Prostate gland (tissue), 2 donors: ENCODE measurements at regions not wholly inside any gene's neighbourhood (a gene's known extent, or its start where the extent isn't known, plus 50 kb on each side); places are given as distances from the start of the nearest gene placed in this dataset.

Source experiments
- DNase-seq: peaks from one replicate; pipeline ENCODE4 v3.0.0-alpha.2; 2019; ENCODE audit warnings: low spot score
- H3K27ac ChIP-seq, 2 donors: fragments of 200-600 bp; sonication (generic); 2 replicates each; pipeline ENCODE4 v1.5.1; 2017 to 2019
- H3K27me3 ChIP-seq: fragments of 200-600 bp; sonication (generic); replicated peaks from 2 replicates; pipeline ENCODE4 v1.5.1; 2019; ENCODE audit not compliant: insufficient read depth
- H3K36me3 ChIP-seq, 2 donors: fragments of 200-600 bp; sonication (generic); 1 replicate in 1 of 2; 2 replicates in 1 of 2; pipeline versions ENCODE4 v1.5.1 to v1.8.1; 2017 to 2019
- H3K4me1 ChIP-seq: fragments of 200-600 bp; sonication (generic); replicated peaks from 2 replicates; pipeline ENCODE4 v1.5.1; 2019
- H3K4me3 ChIP-seq, 2 donors: fragments of 200-600 bp; sonication (generic); 2 replicates each; pipeline ENCODE4 v1.5.1; 2017 to 2019
- H3K9me3 ChIP-seq: fragments of 200-600 bp; sonication (generic); 2 replicates; pipeline ENCODE4 v1.5.1; 2017
- POLR2A ChIP-seq: fragments of 450-650 bp; IDR thresholded peaks from one replicate; pipeline ENCODE4 v1.6.1; 2016; ENCODE audit warnings: antibody characterized with exemption, mild to moderate bottlenecking
- POLR2AphosphoS5 ChIP-seq: sonication (generic); formaldehyde crosslinking; IDR thresholded peaks from one replicate; pipeline ENCODE4 v1.6.1; 2017; ENCODE audit warnings: antibody characterized with exemption
- WGBS: methylation state at CpG from one replicate; pipeline ENCODE4 v1.1.5; 2018; 5-methylcytosine and 5-hydroxymethylcytosine counted together
- intact Hi-C: fragments of 100-400 bp; cut with DNase I; formaldehyde crosslinking; loops from one replicate; pipeline ENCODE4 v1.14.2; 2022
- TF ChIP-seq, protein P1 (sequence below), 4 experiments: fragments of 200-600 bp in 2 of 4; fragments of 450-650 bp in 2 of 4; sonication (generic) in 2 of 4; IDR thresholded peaks; 1 replicate in 3 of 4; 2 replicates in 1 of 4; pipeline ENCODE4 v1.5.1; 2016 to 2019; ENCODE audit warnings: antibody characterized with exemption in 4 of 4, mild to moderate bottlenecking in 2 of 4, moderate library complexity in 2 of 4

DNA sequence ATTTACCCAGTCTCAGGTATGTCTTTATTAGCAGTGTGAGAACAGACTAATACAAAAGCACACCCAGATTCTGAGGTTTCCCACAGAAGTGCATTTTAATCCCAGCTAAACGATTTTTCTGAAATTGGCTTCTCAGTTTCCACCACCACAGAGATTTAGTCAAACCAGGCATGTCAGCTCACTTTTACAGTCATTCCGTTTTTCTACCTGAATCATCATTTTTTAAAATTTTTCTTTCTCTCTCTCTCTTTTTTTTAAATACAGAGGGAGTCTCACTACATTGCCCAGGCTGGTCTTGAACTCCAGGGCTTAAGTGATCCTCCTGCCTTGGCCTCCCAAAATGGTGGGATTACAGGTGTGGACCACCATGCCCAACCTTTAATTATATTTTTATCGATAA is 389.1 kb downstream of the HAPSTR1 start:
- DNase-seq, result no peak
- Histone ChIP-seq H3K27ac (no peak overlapping the region), H3K4me3 (no peak overlapping the region), H3K36me3 (no peaks in the 10 kb centered on the region), H3K4me1 (no peaks in the 10 kb centered on the region), H3K9me3 (no peaks in the 10 kb centered on the region), H3K27me3 (no peaks in the 10 kb centered on the region)
- WGBS, result 88% methylated on average over 3 of the region's 3 CpGs
- intact Hi-C loops, result no loop called here
- TF ChIP-seq, protein P1, sequence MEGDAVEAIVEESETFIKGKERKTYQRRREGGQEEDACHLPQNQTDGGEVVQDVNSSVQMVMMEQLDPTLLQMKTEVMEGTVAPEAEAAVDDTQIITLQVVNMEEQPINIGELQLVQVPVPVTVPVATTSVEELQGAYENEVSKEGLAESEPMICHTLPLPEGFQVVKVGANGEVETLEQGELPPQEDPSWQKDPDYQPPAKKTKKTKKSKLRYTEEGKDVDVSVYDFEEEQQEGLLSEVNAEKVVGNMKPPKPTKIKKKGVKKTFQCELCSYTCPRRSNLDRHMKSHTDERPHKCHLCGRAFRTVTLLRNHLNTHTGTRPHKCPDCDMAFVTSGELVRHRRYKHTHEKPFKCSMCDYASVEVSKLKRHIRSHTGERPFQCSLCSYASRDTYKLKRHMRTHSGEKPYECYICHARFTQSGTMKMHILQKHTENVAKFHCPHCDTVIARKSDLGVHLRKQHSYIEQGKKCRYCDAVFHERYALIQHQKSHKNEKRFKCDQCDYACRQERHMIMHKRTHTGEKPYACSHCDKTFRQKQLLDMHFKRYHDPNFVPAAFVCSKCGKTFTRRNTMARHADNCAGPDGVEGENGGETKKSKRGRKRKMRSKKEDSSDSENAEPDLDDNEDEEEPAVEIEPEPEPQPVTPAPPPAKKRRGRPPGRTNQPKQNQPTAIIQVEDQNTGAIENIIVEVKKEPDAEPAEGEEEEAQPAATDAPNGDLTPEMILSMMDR (IDR thresholded peaks at IDR 0.05), result no peak
- TF ChIP-seq POLR2A (no peak), POLR2AphosphoS5 (no peak)

DNA sequence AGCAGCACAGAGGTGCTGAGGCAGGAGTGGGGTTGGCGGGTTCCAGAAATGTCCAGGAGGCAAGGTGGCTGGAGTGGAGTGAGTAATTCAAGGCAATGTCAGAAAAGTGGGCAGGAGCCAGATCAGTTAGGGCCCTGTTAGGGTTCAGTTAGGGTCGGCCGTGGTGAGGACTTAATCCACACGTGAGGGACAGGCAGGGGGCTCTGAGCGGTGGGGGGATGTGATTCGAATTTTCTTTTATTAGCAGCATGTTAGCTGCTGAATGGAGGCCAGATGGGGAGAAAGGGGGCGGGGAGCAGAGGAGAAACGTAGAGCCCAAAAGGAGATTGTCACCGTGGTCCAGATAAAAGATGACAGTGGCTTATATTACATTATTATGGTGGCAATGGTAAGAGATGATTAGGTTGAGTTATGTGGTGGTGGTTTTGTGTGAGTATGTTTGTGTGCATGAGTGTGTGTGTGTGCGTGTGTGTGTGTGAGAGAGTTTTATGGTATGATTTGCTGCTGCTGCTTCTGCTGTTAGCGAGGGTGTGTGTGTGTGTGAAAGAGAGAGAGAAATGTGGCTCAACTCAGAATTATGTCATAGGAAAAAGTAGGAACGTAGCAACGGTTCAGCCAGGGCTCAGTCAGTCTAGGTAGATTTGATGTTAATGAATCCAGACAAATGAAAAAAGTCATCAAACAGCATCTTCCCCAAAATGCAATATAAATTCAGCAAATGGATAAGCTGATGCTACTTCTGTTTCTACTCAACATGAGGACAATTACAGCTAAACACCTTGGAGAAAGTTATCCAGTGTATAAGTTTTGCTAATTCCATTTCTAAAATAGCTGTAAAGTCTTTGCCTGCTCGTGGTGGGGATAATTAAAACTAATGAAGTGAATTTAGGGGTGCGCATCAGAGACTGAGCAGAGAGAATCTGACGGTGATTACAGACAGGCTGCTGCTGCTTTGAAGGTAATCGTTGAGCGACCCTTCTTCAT is 390.6 kb downstream of the HAPSTR1 start:
- H3K4me3 ChIP-seq, result no peak overlapping the region

DNA sequence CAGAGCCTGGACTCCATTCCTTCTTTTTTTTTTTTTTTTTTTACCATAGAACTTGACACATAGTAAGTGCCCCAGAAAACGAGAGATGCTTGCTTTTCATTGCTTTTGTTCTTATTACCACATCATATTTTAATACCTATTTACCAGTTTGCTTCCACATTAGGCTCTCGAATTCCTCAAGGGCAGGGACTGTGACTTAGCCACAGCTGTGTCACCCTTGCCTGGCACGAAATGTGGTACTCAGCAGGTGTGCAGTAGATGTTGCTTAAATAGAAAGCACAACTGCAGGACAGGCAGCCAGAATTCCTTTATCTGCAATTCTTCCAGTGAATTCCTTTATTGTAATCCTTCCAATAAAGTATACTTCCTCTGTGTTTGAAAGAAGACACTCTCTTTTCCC is 393.0 kb downstream of the HAPSTR1 start:
- intact Hi-C loops, result no loop called here
- TF ChIP-seq POLR2A, result no peak
- TF ChIP-seq, protein P1 (IDR thresholded peaks at IDR 0.05), result no peak
- TF ChIP-seq POLR2AphosphoS5, result no peak
- Histone ChIP-seq H3K4me1 (no peaks in the 10 kb centered on the region), H3K9me3 (no peaks in the 10 kb centered on the region), H3K4me3 (no peak overlapping the region), H3K27me3 (no peaks in the 10 kb centered on the region), H3K27ac (no peak overlapping the region), H3K36me3 (no peaks in the 10 kb centered on the region)
- no peak for DNase-seq
- WGBS, result 42% methylated on average over 3 of the region's 3 CpGs

More for the DNA sequence above, 390.6 kb downstream of the HAPSTR1 start:
- 67% methylated on average over 18 of the region's 18 CpGs for WGBS
- intact Hi-C loops, result no loop called here
- Histone ChIP-seq H3K27ac (no peak overlapping the region), H3K9me3 (no peaks in the 10 kb centered on the region), H3K4me1 (no peaks in the 10 kb centered on the region), H3K27me3 (no peaks in the 10 kb centered on the region), H3K36me3 (no peaks in the 10 kb centered on the region)
- TF ChIP-seq, protein P1 (IDR thresholded peaks at IDR 0.05), result no peak
- TF ChIP-seq POLR2AphosphoS5 (no peak), POLR2A (no peak)
- no peak for DNase-seq

DNA sequence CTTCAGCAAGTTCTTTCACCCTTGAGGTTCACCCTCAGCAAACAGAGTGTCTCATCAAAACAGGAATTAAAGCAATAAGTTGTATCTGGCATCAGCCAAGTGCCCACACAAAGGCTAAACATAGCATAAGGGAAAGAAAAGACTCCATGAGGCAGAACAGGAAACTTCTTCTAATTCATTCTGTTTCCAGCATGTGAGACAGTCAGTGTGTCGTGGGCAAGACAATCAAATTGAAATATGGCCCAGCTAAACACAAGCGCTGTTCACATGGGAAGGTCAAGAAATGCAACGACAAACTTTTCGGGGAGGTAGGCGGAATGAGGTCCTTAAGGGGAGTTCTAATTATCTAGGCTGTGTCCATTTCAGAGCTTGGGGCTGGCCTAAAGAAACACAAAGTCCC is 393.4 kb downstream of the HAPSTR1 start:
- no peak for TF ChIP-seq POLR2AphosphoS5
- no peak for TF ChIP-seq POLR2A
- TF ChIP-seq, protein P1 (IDR thresholded peaks at IDR 0.05), result no peak
- H3K27ac ChIP-seq, result no peak overlapping the region

More for the DNA sequence above, 393.4 kb downstream of the HAPSTR1 start:
- Histone ChIP-seq H3K4me3 (no peak overlapping the region), H3K36me3 (no peaks in the 10 kb centered on the region), H3K4me1 (no peaks in the 10 kb centered on the region), H3K9me3 (no peaks in the 10 kb centered on the region), H3K27me3 (no peaks in the 10 kb centered on the region)
- DNase-seq, result no peak
- 43% methylated on average over 5 of the region's 5 CpGs for WGBS
- intact Hi-C loops, result no loop called here
